Nephron progenitor cell (in vitro differentiated cells): ENCODE measurements at regions not wholly inside any gene's neighbourhood (a gene's known extent, or its start where the extent isn't known, plus 50 kb on each side); places are given as distances from the start of the nearest gene placed in this dataset.
A peak's percentile ranks its signal among the peaks of the same experiment; 100 is the strongest.

Experiments
- DNase-seq: peaks from one replicate; pipeline ENCODE4 v3.0.0; 2021
- H3K27ac Mint-ChIP-seq: 2 replicates; pipeline ENCODE4 v1.8.0; 2021; ENCODE audit warnings: mild to moderate bottlenecking, moderate library complexity, mixed read lengths
- H3K27me3 Mint-ChIP-seq: 2 replicates; pipeline ENCODE4 v1.8.0; 2021; ENCODE audit warnings: mild to moderate bottlenecking, low read depth, mixed read lengths; ENCODE audit not compliant: poor library complexity
- H3K36me3 Mint-ChIP-seq: 2 replicates; pipeline ENCODE4 v1.8.0; 2021; ENCODE audit warnings: low read depth, mixed read lengths
- H3K4me1 Mint-ChIP-seq: 2 replicates; pipeline ENCODE4 v1.8.0; 2021; ENCODE audit warnings: mixed read lengths
- H3K4me3 Mint-ChIP-seq: 2 replicates; pipeline ENCODE4 v1.8.0; 2021; ENCODE audit warnings: mild to moderate bottlenecking, moderate library complexity, mixed read lengths
- H3K9me3 Mint-ChIP-seq: 2 replicates; pipeline ENCODE4 v1.8.0; 2021; ENCODE audit warnings: mild to moderate bottlenecking, moderate library complexity, mixed read lengths
- TF ChIP-seq, protein P1 (sequence below): fragments of 200-600 bp; sonication (generic); IDR thresholded peaks from 2 replicates; pipeline ENCODE4 v1.5.0; 2021; ENCODE audit warnings: antibody characterized with exemption

DNA sequence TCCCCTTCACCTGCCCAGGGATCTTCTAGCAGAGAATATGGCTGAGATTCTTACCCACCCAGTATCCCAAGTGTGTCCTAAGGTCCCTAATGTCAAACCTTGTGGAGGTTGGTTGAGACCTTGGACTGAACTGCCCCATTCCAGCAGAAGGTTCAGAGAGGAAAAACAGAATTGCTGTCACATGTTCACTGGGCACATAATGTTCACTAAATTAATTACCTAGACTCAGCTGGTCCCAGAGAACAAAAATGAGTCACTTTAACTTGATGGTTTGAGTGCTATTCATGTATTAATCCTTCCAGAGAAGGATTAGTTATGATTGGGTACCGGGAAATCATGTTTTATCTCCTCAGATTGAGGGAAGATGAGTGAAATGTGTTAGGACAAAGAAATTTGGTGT lies 171.3 kb upstream of the GADL1 start:
- no peak overlapping the region for H3K4me3 Mint-ChIP-seq
- peaks cover 20% of the 10 kb centered on the region for H3K9me3 Mint-ChIP-seq
- DNase-seq: no peak
- H3K27me3 Mint-ChIP-seq: no peaks in the 10 kb centered on the region
- TF ChIP-seq, protein P1, sequence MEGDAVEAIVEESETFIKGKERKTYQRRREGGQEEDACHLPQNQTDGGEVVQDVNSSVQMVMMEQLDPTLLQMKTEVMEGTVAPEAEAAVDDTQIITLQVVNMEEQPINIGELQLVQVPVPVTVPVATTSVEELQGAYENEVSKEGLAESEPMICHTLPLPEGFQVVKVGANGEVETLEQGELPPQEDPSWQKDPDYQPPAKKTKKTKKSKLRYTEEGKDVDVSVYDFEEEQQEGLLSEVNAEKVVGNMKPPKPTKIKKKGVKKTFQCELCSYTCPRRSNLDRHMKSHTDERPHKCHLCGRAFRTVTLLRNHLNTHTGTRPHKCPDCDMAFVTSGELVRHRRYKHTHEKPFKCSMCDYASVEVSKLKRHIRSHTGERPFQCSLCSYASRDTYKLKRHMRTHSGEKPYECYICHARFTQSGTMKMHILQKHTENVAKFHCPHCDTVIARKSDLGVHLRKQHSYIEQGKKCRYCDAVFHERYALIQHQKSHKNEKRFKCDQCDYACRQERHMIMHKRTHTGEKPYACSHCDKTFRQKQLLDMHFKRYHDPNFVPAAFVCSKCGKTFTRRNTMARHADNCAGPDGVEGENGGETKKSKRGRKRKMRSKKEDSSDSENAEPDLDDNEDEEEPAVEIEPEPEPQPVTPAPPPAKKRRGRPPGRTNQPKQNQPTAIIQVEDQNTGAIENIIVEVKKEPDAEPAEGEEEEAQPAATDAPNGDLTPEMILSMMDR: no peak
- H3K4me1 Mint-ChIP-seq: peaks cover 14% of the 10 kb centered on the region
- no peak overlapping the region for H3K27ac Mint-ChIP-seq
- peaks cover 8% of the 10 kb centered on the region for H3K36me3 Mint-ChIP-seq

GRCh38 chr3:31067004-31067403 lies 172.5 kb upstream of the GADL1 start:
- Mint-ChIP-seq H3K4me3 (no peak overlapping the region), H3K9me3 (peaks cover 23% of the 10 kb centered on the region), H3K36me3 (peaks cover 13% of the 10 kb centered on the region), H3K27me3 (no peaks in the 10 kb centered on the region), H3K4me1 (peaks cover 14% of the 10 kb centered on the region), H3K27ac (no peak overlapping the region)
- no peak for DNase-seq
- TF ChIP-seq, protein P1: no peak

DNA sequence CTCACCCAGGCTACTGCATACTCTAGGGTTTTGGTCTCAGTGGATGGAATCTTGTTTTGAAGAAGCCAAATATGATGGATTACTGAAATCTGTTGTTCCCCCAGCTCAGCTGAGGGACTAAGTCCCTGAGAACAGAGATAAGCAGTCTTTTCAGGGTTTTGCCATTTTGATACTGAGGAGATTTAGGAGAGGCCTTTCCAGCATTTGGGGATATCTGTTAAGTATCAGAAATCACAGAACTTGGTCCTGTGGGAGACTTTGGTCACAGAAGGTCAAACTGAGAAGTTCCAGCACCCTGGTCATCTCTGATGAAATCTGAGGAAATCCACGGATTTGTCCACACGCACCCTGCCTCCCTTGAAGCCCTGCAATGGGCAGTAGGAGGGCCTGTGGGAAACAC lies 181.0 kb upstream of the GADL1 start:
- Mint-ChIP-seq H3K9me3 (peaks cover 27% of the 10 kb centered on the region), H3K36me3 (peaks cover 21% of the 10 kb centered on the region), H3K27me3 (no peaks in the 10 kb centered on the region), H3K4me1 (no peaks in the 10 kb centered on the region), H3K4me3 (no peak overlapping the region), H3K27ac (no peak overlapping the region)
- DNase-seq: no peak
- TF ChIP-seq, protein P1: no peak

- Mint-ChIP-seq H3K27me3 (no peaks in the 10 kb centered on the region), H3K4me1 (no peaks in the 10 kb centered on the region), H3K27ac (no peak overlapping the region), H3K9me3 (peaks cover 23% of the 10 kb centered on the region), H3K4me3 (no peak overlapping the region), H3K36me3 (peaks cover 17% of the 10 kb centered on the region)
- DNase-seq: no peak
- TF ChIP-seq, protein P1: no peak
Observed at GRCh38 chr3:31075876-31076275, 181.4 kb upstream of the GADL1 start.

- Mint-ChIP-seq H3K36me3 (peaks cover 8% of the 10 kb centered on the region), H3K9me3 (peaks cover 11% of the 10 kb centered on the region), H3K27ac (no peak overlapping the region), H3K4me3 (no peak overlapping the region), H3K27me3 (peaks cover 4% of the 10 kb centered on the region), H3K4me1 (no peaks in the 10 kb centered on the region)
- no peak for DNase-seq
- TF ChIP-seq, protein P1: no peak
Observed at GRCh38 chr3:31077021-31077601, 182.7 kb upstream of the GADL1 start.

DNA sequence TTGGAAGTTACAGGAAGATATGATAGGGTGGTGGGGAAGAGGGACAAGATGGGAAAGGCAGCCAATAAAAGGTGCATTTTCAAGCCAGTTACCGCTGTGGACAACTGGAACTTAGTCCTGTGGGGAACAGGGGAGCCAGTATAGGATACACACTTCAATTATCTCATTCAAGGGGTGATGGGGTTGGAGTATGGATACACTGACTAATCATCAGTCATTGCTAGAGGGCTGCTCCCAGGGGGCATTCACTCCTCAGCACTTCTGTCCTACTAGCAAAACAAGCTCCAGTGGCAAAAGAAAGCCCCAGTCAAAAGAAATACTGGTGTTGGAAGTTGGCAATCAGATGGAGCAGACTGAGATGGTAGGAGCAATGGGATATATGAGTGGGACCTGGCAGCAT lies 183.4 kb upstream of the GADL1 start:
- peaks cover 4% of the 10 kb centered on the region for H3K36me3 Mint-ChIP-seq
- no peaks in the 10 kb centered on the region for H3K4me1 Mint-ChIP-seq
- peaks cover 6% of the 10 kb centered on the region for H3K9me3 Mint-ChIP-seq
- H3K27me3 Mint-ChIP-seq: peaks cover 4% of the 10 kb centered on the region
- peak overlapping the region; percentile 29 for H3K27ac Mint-ChIP-seq
- H3K4me3 Mint-ChIP-seq: no peak overlapping the region
- TF ChIP-seq, protein P1: no peak
- no peak for DNase-seq
